ENCODE measurements at regions not wholly inside any gene's neighbourhood (a gene's known extent, or its start where the extent isn't known, plus 50 kb on each side); places are given as distances from the start of the nearest gene placed in this dataset.

GRCh38 chr1:221069986-221070385 lies 190.7 kb downstream of the HLX start:
- DNase-seq (ENCODE audit: low read depth, low spot score): no peak

- no peak for DNase-seq (ENCODE audit: low read depth, low spot score)
These were observed 192.5 kb downstream of the HLX start for GRCh38 chr1:221071777-221072176.

GRCh38 chr1:221072214-221072613 lies 193.0 kb downstream of the HLX start:
- DNase-seq (ENCODE audit: low read depth, low spot score): no peak

GRCh38 chr1:221074332-221074731 lies 195.1 kb downstream of the HLX start:
- no peak for DNase-seq (ENCODE audit: low read depth, low spot score)

- DNase-seq (ENCODE audit: low read depth, low spot score): no peak
These were observed 196.7 kb downstream of the HLX start for GRCh38 chr1:221075911-221076310.

- no peak for DNase-seq (ENCODE audit: low read depth, low spot score)
These were observed 197.2 kb downstream of the HLX start for GRCh38 chr1:221076391-221076811.

GRCh38 chr1:221078260-221078965 lies 199.2 kb downstream of the HLX start:
- no peak for DNase-seq (ENCODE audit: low read depth, low spot score)

GRCh38 chr1:221083902-221084301 lies 204.7 kb downstream of the HLX start:
- DNase-seq (ENCODE audit: low read depth, low spot score): no peak

- no peak for DNase-seq (ENCODE audit: low read depth, low spot score)
These were observed 205.4 kb downstream of the HLX start for GRCh38 chr1:221084681-221085080.

GRCh38 chr1:221085701-221086375 lies 206.6 kb downstream of the HLX start:
- no peak for DNase-seq (ENCODE audit: low read depth, low spot score)

- no peak for DNase-seq (ENCODE audit: low read depth, low spot score)
These were observed 208.7 kb downstream of the HLX start for GRCh38 chr1:221087919-221088318.

GRCh38 chr1:221089273-221089672 lies 210.0 kb downstream of the HLX start:
- DNase-seq (ENCODE audit: low read depth, low spot score): no peak

- DNase-seq (ENCODE audit: low read depth, low spot score): no peak
These were observed 210.6 kb downstream of the HLX start for GRCh38 chr1:221089803-221090202.

- no peak for DNase-seq (ENCODE audit: low read depth, low spot score)
These were observed 214.9 kb downstream of the HLX start for GRCh38 chr1:221093903-221094791.

GRCh38 chr1:221097479-221098281 lies 218.4 kb downstream of the HLX start:
- no peak for DNase-seq (ENCODE audit: low read depth, low spot score)

- DNase-seq (ENCODE audit: low read depth, low spot score): no peak
These were observed 219.5 kb downstream of the HLX start for GRCh38 chr1:221098471-221099405.

- no peak for DNase-seq (ENCODE audit: low read depth, low spot score)
These were observed 220.7 kb downstream of the HLX start for GRCh38 chr1:221099747-221100595.

- no peak for DNase-seq (ENCODE audit: low read depth, low spot score)
These were observed 221.4 kb downstream of the HLX start for GRCh38 chr1:221100611-221101010.

GRCh38 chr1:221101807-221102605 lies 222.8 kb downstream of the HLX start:
- no peak for DNase-seq (ENCODE audit: low read depth, low spot score)

All from iPS DF 19.7 (cell line).